ENCODE measurements at regions not wholly inside any gene's neighbourhood (a gene's known extent, or its start where the extent isn't known, plus 50 kb on each side); places are given as distances from the start of the nearest gene placed in this dataset.

DNA sequence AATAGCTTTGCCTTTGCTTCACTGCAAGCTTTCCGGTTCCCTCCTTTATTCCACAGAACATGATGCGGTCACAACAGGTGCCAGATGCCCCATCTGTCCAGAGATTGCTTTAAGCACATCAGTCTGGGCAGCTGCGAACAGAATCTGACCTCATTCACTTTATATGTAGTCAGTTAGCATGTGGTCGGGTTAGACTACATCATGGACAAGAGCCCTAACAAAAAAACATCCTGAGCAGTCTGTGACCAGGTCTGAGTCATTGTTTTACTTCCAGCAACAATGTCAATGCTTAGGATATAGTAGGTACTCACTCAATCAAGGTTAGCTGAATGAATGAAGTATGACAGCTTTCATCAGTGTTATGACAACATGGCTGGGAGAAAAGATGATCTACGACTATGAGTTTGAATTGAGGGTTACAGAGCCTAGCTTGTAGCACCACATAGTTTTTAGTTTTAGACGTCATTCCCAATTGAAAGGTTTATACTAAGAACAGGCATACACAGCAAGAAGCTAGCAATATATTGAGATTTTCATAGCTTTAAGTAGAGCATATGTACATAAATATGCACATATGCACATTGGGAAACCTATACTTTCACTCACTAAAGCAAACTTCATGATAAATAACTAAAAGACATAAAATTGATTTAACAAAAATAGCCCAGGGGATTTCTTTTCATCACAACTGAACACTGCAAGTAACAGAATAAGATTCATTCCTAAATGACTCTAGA is 64.2 kb upstream of the TMCC3 start:
- ATAC-seq (ENCODE audit: insufficient number of reproducible peaks, low FRiP score, low read depth): peak; percentile 16

DNA sequence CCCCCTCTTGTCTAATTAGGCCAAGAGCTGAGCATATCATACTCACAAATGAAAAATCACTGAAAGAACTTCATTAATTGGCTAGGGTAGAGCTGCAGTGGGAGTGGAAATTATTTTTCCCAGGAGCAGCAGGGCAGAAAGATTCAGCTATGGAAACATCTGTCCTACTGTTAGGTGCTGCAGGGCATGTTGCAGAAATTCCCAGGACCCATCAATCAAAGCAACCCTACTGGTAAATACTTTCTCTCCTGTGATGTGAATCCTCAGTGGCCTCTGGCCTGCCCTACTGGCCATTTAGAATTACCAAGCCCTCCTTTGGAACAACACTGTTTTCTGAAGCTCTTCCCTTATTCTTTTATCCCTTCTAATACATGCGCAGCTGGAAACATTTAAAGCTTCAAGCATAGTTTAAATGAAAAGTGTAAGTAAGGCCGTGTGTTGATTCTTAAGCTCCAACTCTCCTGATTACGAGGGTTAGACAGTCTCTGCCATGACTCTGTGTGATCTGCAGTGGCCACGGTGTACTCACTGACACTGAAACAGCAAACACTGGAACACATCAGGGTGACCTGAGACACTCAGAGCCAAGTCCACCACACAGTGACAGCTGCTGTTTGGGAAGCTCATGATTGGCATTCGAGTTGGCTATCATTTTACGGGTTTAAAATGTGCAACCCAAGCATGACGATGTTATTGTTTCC is 62.6 kb upstream of the TMCC3 start:
- peaks cover 0 to 5% of the 10 kb centered on the region in 2 donors for H3K4me1 ChIP-seq (ENCODE audit: control insufficient read depth in 1 of 2, low read depth in 2 of 2)
- TF ChIP-seq, protein P1, sequence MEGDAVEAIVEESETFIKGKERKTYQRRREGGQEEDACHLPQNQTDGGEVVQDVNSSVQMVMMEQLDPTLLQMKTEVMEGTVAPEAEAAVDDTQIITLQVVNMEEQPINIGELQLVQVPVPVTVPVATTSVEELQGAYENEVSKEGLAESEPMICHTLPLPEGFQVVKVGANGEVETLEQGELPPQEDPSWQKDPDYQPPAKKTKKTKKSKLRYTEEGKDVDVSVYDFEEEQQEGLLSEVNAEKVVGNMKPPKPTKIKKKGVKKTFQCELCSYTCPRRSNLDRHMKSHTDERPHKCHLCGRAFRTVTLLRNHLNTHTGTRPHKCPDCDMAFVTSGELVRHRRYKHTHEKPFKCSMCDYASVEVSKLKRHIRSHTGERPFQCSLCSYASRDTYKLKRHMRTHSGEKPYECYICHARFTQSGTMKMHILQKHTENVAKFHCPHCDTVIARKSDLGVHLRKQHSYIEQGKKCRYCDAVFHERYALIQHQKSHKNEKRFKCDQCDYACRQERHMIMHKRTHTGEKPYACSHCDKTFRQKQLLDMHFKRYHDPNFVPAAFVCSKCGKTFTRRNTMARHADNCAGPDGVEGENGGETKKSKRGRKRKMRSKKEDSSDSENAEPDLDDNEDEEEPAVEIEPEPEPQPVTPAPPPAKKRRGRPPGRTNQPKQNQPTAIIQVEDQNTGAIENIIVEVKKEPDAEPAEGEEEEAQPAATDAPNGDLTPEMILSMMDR (IDR thresholded peaks at IDR 0.05): no peak
- no peaks in the 10 kb centered on the region for H3K36me3 ChIP-seq
- no peaks in the 10 kb centered on the region for H3K27me3 ChIP-seq (replicated peaks; ENCODE audit: insufficient read depth)
- no peak overlapping the region for H3K4me3 ChIP-seq
- no peak for DNase-seq (ENCODE audit: low spot score)
- no peak for ATAC-seq (ENCODE audit: insufficient number of reproducible peaks, low FRiP score, low read depth)
- H3K9me3 ChIP-seq: no peaks in the 10 kb centered on the region
- no peak overlapping the region for H3K27ac ChIP-seq

More for the DNA sequence above, 64.2 kb upstream of the TMCC3 start:
- H3K9me3 ChIP-seq: no peaks in the 10 kb centered on the region
- no peaks in the 10 kb centered on the region for H3K36me3 ChIP-seq
- no peaks in the 10 kb centered on the region for H3K4me1 ChIP-seq (ENCODE audit: control insufficient read depth in 1 of 2, low read depth in 2 of 2)
- H3K4me3 ChIP-seq: no peak overlapping the region
- H3K27me3 ChIP-seq (replicated peaks; ENCODE audit: insufficient read depth): no peaks in the 10 kb centered on the region
- no peak for DNase-seq (ENCODE audit: low spot score)
- no peak overlapping the region for H3K27ac ChIP-seq
- TF ChIP-seq, protein P1 (IDR thresholded peaks at IDR 0.05): no peak

DNA sequence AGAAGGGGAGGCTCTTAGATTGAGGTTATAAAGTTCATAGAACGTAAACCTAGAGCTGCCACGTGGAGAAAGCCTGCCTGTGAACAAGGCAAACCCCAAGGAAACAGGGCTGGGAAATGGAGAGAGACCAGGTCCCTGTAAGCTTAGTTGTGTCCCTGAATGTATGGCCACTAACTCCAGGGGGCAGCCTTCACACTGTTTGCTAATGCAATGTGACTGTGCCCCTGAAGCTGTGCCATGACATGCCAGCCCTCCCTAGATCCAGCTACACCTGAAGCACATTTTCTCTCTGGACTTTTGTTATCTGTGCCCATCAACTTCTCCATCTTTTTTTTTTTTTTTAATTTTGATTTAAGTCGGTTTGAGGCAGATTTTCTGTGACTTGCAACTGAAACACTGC is 60.6 kb upstream of the TMCC3 start:
- H3K9me3 ChIP-seq: no peaks in the 10 kb centered on the region
- peaks cover 3 to 25% of the 10 kb centered on the region in 2 donors for H3K4me1 ChIP-seq (ENCODE audit: control insufficient read depth in 1 of 2, low read depth in 2 of 2)
- H3K27me3 ChIP-seq (replicated peaks; ENCODE audit: insufficient read depth): no peaks in the 10 kb centered on the region
- H3K36me3 ChIP-seq: no peaks in the 10 kb centered on the region
- no peak for ATAC-seq (ENCODE audit: insufficient number of reproducible peaks, low FRiP score, low read depth)
- TF ChIP-seq, protein P1 (IDR thresholded peaks at IDR 0.05): no peak
- H3K27ac ChIP-seq: no peak overlapping the region
- DNase-seq (ENCODE audit: low spot score): no peak
- no peak overlapping the region for H3K4me3 ChIP-seq

DNA sequence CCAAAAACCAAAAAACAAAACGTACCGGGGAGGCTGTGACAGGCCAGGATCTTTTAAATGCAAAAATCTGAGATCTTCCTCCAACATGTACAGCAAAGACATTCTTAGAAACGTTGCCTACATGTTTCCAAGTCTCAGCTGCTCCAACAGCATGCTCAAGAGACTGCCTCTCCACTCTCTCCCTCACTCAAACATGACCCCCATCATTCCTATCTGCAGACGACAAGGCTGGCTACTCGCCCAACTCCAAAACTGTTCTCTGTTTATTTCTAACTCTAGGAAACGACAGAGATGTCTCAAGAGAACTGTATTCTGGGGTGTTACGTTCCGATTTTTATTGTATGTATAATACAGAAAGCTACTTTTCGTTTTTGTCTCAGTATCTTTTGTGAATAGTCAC is 57.5 kb upstream of the TMCC3 start:
- Histone ChIP-seq H3K27ac (no peak overlapping the region), H3K27me3 (replicated peaks; ENCODE audit: insufficient read depth) (no peaks in the 10 kb centered on the region), H3K4me3 (peak overlapping the region; percentile 6), H3K9me3 (no peaks in the 10 kb centered on the region), H3K36me3 (no peaks in the 10 kb centered on the region), H3K4me1 (ENCODE audit: control insufficient read depth in 1 of 2, low read depth in 2 of 2) (peaks cover 12 to 51% of the 10 kb centered on the region in 2 donors)
- DNase-seq (ENCODE audit: low spot score) (no peak), ATAC-seq (ENCODE audit: insufficient number of reproducible peaks, low FRiP score, low read depth) (peak; percentile 57)
- TF ChIP-seq, protein P1 (IDR thresholded peaks at IDR 0.05): no peak

DNA sequence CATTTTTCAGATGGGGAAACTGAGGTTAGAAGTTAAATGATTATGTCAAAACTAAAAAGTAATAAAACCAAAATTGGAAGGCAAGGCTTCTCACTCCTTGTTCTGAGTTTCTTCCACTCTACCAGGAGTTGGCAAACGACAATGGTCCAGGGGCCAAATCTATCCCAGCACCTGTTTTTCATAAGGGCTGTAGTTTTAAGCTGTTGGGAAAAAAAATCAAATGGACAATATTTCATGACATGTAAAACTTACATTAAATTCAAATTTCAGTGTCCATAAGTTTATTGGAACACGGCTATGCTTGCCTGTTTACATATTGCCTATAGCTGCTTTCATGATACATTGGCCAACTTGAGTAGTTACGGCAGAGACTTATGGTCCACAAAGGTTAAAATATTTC is 56.7 kb upstream of the TMCC3 start:
- no peaks in the 10 kb centered on the region for H3K27me3 ChIP-seq (replicated peaks; ENCODE audit: insufficient read depth)
- no peak overlapping the region for H3K27ac ChIP-seq
- no peaks in the 10 kb centered on the region for H3K9me3 ChIP-seq
- ATAC-seq (ENCODE audit: insufficient number of reproducible peaks, low FRiP score, low read depth) (no peak), DNase-seq (ENCODE audit: low spot score) (no peak)
- TF ChIP-seq, protein P1 (IDR thresholded peaks at IDR 0.05): no peak
- no peaks in the 10 kb centered on the region for H3K36me3 ChIP-seq
- H3K4me3 ChIP-seq: no peak overlapping the region
- H3K4me1 ChIP-seq (ENCODE audit: control insufficient read depth in 1 of 2, low read depth in 2 of 2): peaks cover 12 to 51% of the 10 kb centered on the region in 2 donors

All from thoracic aorta (tissue), 2 donors.